ENCODE measurements at regions not wholly inside any gene's neighbourhood (a gene's known extent, or its start where the extent isn't known, plus 50 kb on each side); places are given as distances from the start of the nearest gene placed in this dataset.

DNA sequence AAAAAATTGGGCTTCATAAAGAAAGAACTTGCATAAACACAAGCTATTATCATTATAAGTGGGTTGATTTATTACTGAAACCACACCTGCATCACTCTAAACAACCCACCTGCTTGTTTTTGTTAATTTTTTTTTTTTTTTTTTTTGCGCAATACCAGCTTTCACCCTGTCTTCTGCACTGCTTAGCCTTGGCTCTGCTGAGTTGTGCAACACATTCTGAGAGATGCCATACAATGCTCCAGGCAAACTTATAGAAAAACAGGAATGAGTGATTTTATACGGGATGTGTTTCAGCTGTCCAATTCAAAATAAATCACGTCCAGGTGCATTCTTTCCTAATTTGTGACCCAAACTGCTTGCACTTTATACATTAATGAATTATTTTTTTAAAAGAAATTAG lies 923.6 kb downstream of the GATA3 start:
- WGBS = 98% methylated on average over 3 of the region's 3 CpGs
- H3K36me3 ChIP-seq (ENCODE audit: control insufficient read depth in 2 of 2, insufficient read depth in 2 of 2, low read length in 1 of 2) = no peaks in the 10 kb centered on the region
- H3K27ac ChIP-seq (ENCODE audit: low read depth in 1 of 2, low read length in 1 of 2) = no peak overlapping the region
- no peaks in the 10 kb centered on the region for H3K4me1 ChIP-seq (ENCODE audit: control insufficient read depth in 2 of 2, insufficient read depth in 2 of 2, low read length in 2 of 2)
- no peak for DNase-seq (ENCODE audit: low read depth in 6 of 9, low spot score in 9 of 9)
- peaks cover 0 to 2% of the 10 kb centered on the region in 2 donors for H3K27me3 ChIP-seq (ENCODE audit: control insufficient read depth in 2 of 2, insufficient read depth in 1 of 2, low read length in 1 of 2)
- no peaks in the 10 kb centered on the region for H3K9me3 ChIP-seq (ENCODE audit: control insufficient read depth in 2 of 2, insufficient read depth in 1 of 2, low read length in 1 of 2)
- H3K4me3 ChIP-seq (ENCODE audit: low read length in 2 of 2) = no peak overlapping the region

DNA sequence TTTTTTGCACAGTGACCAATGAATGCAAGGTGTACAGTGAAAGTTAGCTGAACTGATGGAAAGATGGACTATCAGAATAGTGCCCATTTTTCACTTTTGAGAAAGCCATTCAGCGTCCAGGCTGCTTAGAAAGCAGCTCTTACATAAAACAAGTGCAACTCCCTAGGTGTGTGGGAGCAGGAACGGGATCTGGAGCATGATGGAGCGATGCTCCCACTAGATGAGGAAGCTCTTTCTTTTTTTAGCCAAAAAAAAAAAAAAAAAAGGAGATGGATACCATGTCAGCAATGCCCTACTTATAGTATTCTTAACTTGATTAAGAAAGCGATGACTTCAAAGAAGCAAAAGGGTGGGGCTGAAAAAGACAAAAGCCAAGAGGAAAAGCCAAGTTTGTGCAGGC lies 925.5 kb downstream of the GATA3 start:
- Histone ChIP-seq H3K9me3 (ENCODE audit: control insufficient read depth in 2 of 2, insufficient read depth in 1 of 2, low read length in 1 of 2) (no peaks in the 10 kb centered on the region), H3K27ac (ENCODE audit: low read depth in 1 of 2, low read length in 1 of 2) (no peak overlapping the region), H3K36me3 (ENCODE audit: control insufficient read depth in 2 of 2, insufficient read depth in 2 of 2, low read length in 1 of 2) (no peaks in the 10 kb centered on the region), H3K4me3 (ENCODE audit: low read length in 2 of 2) (no peak overlapping the region), H3K27me3 (ENCODE audit: control insufficient read depth in 2 of 2, insufficient read depth in 1 of 2, low read length in 1 of 2) (peaks cover 0 to 2% of the 10 kb centered on the region in 2 donors), H3K4me1 (ENCODE audit: control insufficient read depth in 2 of 2, insufficient read depth in 2 of 2, low read length in 2 of 2) (no peaks in the 10 kb centered on the region)
- DNase-seq (ENCODE audit: low read depth in 6 of 9, low spot score in 9 of 9) = no peak
- WGBS = 97% methylated on average over 4 of the region's 4 CpGs

DNA sequence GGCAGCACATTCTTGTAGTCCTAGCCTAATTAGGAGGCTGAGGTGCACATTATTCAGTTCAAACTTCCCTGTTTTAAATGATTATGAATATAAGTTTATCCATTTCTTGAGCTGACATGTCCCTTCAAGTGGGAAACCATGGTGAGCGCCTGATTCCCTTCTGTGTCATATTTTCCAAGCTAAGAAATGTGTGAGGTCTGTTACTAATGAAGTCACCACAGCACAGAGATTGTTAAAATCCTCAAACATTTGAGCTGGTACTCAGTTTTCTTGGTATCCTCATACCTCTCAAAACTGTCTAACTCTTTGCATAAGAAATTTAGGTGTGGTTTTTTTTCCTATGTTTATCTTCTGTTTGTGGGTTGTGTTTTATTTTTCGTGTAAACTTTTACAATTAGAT lies 926.8 kb downstream of the GATA3 start:
- Histone ChIP-seq H3K27ac (ENCODE audit: low read depth in 1 of 2, low read length in 1 of 2) (no peak overlapping the region), H3K4me3 (ENCODE audit: low read length in 2 of 2) (no peak overlapping the region), H3K36me3 (ENCODE audit: control insufficient read depth in 2 of 2, insufficient read depth in 2 of 2, low read length in 1 of 2) (no peaks in the 10 kb centered on the region), H3K4me1 (ENCODE audit: control insufficient read depth in 2 of 2, insufficient read depth in 2 of 2, low read length in 2 of 2) (no peaks in the 10 kb centered on the region), H3K27me3 (ENCODE audit: control insufficient read depth in 2 of 2, insufficient read depth in 1 of 2, low read length in 1 of 2) (peaks cover 0 to 2% of the 10 kb centered on the region in 2 donors), H3K9me3 (ENCODE audit: control insufficient read depth in 2 of 2, insufficient read depth in 1 of 2, low read length in 1 of 2) (no peaks in the 10 kb centered on the region)
- DNase-seq (ENCODE audit: low read depth in 6 of 9, low spot score in 9 of 9) = no peak
- 94% methylated on average over 2 of the region's 2 CpGs for WGBS

DNA sequence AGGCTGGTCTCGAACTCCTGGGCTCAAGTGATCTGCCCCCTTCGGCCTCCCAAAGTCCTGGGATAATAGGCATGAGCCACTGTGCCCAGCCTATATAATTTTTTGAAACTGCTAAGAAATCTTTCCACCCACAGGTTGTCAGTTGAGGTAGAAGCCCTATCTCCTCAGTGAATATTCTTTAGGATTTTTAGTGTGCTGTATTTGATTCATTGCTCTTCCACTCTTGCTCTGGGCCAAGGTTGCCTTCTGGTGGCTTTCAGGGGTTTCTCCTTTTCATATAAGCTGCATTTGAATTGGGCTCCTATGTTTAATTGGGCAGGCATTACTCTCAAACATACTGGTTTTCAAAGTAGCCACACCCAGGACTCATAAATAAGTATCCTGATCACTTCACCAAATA lies 931.2 kb downstream of the GATA3 start:
- Histone ChIP-seq H3K27me3 (ENCODE audit: control insufficient read depth in 2 of 2, insufficient read depth in 1 of 2, low read length in 1 of 2) (no peaks in the 10 kb centered on the region), H3K4me3 (ENCODE audit: low read length in 2 of 2) (no peak overlapping the region), H3K9me3 (ENCODE audit: control insufficient read depth in 2 of 2, insufficient read depth in 1 of 2, low read length in 1 of 2) (no peaks in the 10 kb centered on the region), H3K27ac (ENCODE audit: low read depth in 1 of 2, low read length in 1 of 2) (no peak overlapping the region), H3K4me1 (ENCODE audit: control insufficient read depth in 2 of 2, insufficient read depth in 2 of 2, low read length in 2 of 2) (no peaks in the 10 kb centered on the region), H3K36me3 (ENCODE audit: control insufficient read depth in 2 of 2, insufficient read depth in 2 of 2, low read length in 1 of 2) (no peaks in the 10 kb centered on the region)
- DNase-seq (ENCODE audit: low read depth in 6 of 9, low spot score in 9 of 9) = no peak
- 97% methylated on average over 2 of the region's 2 CpGs for WGBS

DNA sequence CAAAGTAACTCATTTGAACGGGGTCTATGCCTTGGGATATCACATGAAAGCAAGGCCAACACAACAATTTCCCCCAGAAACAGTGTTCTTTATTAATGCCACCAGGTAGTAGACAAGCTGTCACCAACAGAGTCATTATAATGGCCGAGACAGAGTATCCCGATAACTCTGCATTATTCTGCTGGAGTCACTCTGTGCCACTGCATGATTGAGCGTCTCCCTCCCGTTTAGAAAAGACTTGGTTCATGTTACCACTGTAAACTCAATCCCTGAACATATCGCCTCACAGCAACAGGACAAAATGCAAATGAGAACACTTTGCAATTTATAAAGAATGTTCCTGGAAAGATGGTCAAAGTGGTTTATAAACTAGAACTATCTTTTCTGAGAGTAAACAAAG lies 932.5 kb downstream of the GATA3 start:
- no peaks in the 10 kb centered on the region for H3K4me1 ChIP-seq (ENCODE audit: control insufficient read depth in 2 of 2, insufficient read depth in 2 of 2, low read length in 2 of 2)
- WGBS = 94% methylated on average over 6 of the region's 6 CpGs
- no peak overlapping the region for H3K4me3 ChIP-seq (ENCODE audit: low read length in 2 of 2)
- no peaks in the 10 kb centered on the region for H3K27me3 ChIP-seq (ENCODE audit: control insufficient read depth in 2 of 2, insufficient read depth in 1 of 2, low read length in 1 of 2)
- no peaks in the 10 kb centered on the region for H3K36me3 ChIP-seq (ENCODE audit: control insufficient read depth in 2 of 2, insufficient read depth in 2 of 2, low read length in 1 of 2)
- no peaks in the 10 kb centered on the region for H3K9me3 ChIP-seq (ENCODE audit: control insufficient read depth in 2 of 2, insufficient read depth in 1 of 2, low read length in 1 of 2)
- no peak overlapping the region for H3K27ac ChIP-seq (ENCODE audit: low read depth in 1 of 2, low read length in 1 of 2)
- no peak for DNase-seq (ENCODE audit: low read depth in 6 of 9, low spot score in 9 of 9)

DNA sequence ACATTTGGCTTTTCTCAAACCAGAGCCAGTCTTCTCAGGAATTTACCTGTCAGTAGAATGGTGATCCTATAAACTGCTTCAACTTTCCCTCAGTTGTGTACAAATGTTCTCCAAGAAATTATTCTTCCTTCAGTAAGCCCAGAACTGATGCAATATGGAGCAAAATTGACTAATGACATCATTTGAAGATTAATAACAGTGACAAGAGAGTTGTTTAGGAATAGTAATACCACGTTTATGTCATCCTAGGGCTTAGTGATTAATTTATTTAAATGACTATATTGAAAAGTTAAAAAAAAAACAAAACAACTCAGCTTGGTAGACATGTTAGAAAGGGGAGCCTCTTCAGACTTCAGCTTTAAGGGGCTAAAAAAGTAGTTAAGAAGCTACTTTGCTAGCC lies 933.2 kb downstream of the GATA3 start:
- H3K9me3 ChIP-seq (ENCODE audit: control insufficient read depth in 2 of 2, insufficient read depth in 1 of 2, low read length in 1 of 2) = no peaks in the 10 kb centered on the region
- H3K27ac ChIP-seq (ENCODE audit: low read depth in 1 of 2, low read length in 1 of 2) = no peak overlapping the region
- no peaks in the 10 kb centered on the region for H3K27me3 ChIP-seq (ENCODE audit: control insufficient read depth in 2 of 2, insufficient read depth in 1 of 2, low read length in 1 of 2)
- no peak for DNase-seq (ENCODE audit: low read depth in 6 of 9, low spot score in 9 of 9)
- no peaks in the 10 kb centered on the region for H3K36me3 ChIP-seq (ENCODE audit: control insufficient read depth in 2 of 2, insufficient read depth in 2 of 2, low read length in 1 of 2)
- WGBS = 42% methylated on average over 1 of the region's 1 CpG
- H3K4me3 ChIP-seq (ENCODE audit: low read length in 2 of 2) = no peak overlapping the region
- H3K4me1 ChIP-seq (ENCODE audit: control insufficient read depth in 2 of 2, insufficient read depth in 2 of 2, low read length in 2 of 2) = no peaks in the 10 kb centered on the region

DNA sequence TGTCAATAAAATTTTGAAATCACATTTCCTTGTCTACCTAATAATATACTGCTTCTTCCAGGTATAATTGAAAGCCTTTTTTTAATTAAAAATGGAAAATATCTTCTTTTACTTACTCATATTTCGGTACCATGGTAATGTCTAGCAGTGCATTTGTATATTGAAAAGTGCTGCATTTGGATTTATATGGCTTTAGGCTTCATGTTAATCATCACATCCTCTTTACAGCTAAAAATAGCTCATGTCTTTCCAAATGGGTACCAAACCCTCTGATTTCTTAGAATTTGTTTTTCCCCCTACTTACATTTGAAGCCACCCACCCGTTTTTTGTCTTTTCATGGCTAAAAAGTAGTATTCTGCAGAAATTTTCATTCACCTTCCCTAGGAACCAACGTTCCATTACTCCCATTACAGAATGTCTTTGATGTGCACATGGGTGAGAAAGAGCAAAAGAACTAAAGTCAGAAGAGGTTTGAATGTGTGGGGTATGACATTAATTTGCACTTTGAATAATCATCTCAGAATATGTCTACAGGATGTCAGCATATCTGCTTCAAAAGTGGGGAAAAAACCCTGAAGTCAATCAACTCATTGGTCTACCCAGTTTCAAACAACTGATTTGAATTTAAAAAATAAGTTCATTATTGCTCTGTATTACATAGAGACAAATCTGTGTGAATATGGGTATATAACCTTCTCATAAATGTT lies 935.9 kb downstream of the GATA3 start:
- H3K4me3 ChIP-seq (ENCODE audit: low read length in 2 of 2) = no peak overlapping the region
- H3K36me3 ChIP-seq (ENCODE audit: control insufficient read depth in 2 of 2, insufficient read depth in 2 of 2, low read length in 1 of 2) = no peaks in the 10 kb centered on the region
- H3K27me3 ChIP-seq (ENCODE audit: control insufficient read depth in 2 of 2, insufficient read depth in 1 of 2, low read length in 1 of 2) = no peaks in the 10 kb centered on the region
- H3K4me1 ChIP-seq (ENCODE audit: control insufficient read depth in 2 of 2, insufficient read depth in 2 of 2, low read length in 2 of 2) = no peaks in the 10 kb centered on the region
- no peak for DNase-seq (ENCODE audit: low read depth in 6 of 9, low spot score in 9 of 9)
- H3K9me3 ChIP-seq (ENCODE audit: control insufficient read depth in 2 of 2, insufficient read depth in 1 of 2, low read length in 1 of 2) = no peaks in the 10 kb centered on the region
- 84% methylated on average over 3 of the region's 3 CpGs for WGBS
- H3K27ac ChIP-seq (ENCODE audit: low read depth in 1 of 2, low read length in 1 of 2) = no peak overlapping the region

DNA sequence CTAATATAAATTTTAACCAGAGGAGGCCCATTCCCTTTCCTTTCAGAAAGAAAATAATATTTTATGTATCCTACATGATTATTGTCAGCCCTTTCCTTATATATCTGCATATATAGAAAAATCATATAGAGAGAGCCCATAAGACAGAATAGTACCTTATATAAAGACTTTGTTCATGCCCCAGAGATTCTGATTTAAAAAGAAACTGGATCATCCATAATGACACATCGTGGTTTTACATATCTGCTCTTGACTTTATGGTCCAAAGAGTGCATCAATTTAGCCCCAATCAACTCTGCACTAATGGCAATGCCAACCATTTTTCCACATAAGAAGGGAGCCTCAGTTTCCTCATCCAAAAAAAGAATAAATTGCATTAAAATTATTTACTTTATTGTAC lies 937.5 kb downstream of the GATA3 start:
- H3K4me3 ChIP-seq (ENCODE audit: low read length in 2 of 2) = no peak overlapping the region
- no peak for DNase-seq (ENCODE audit: low read depth in 6 of 9, low spot score in 9 of 9)
- no peaks in the 10 kb centered on the region for H3K36me3 ChIP-seq (ENCODE audit: control insufficient read depth in 2 of 2, insufficient read depth in 2 of 2, low read length in 1 of 2)
- H3K4me1 ChIP-seq (ENCODE audit: control insufficient read depth in 2 of 2, insufficient read depth in 2 of 2, low read length in 2 of 2) = no peaks in the 10 kb centered on the region
- no peaks in the 10 kb centered on the region for H3K9me3 ChIP-seq (ENCODE audit: control insufficient read depth in 2 of 2, insufficient read depth in 1 of 2, low read length in 1 of 2)
- H3K27me3 ChIP-seq (ENCODE audit: control insufficient read depth in 2 of 2, insufficient read depth in 1 of 2, low read length in 1 of 2) = no peaks in the 10 kb centered on the region
- H3K27ac ChIP-seq (ENCODE audit: low read depth in 1 of 2, low read length in 1 of 2) = no peak overlapping the region
- 94% methylated on average over 1 of the region's 1 CpG for WGBS

DNA sequence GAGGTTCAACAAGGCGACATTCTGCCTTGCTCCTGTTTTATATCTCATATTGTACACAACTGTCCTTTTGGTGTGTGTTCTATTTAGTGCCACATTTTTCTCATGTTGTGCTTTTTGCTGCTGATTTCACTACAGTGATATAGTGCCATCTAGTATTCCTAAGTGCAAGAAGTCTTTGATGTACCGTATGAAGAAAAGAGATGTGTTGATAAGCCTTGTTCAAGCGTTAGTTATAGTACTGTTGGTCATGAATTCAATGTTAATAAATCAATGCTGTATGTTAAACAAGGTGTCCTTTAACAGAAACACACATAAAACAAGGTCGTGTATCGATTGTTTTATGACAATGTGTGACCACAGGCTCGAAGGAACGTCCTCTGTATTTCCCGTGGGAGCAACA lies 939.4 kb downstream of the GATA3 start:
- DNase-seq (ENCODE audit: low read depth in 6 of 9, low spot score in 9 of 9) = no peak
- Histone ChIP-seq H3K27me3 (ENCODE audit: control insufficient read depth in 2 of 2, insufficient read depth in 1 of 2, low read length in 1 of 2) (no peaks in the 10 kb centered on the region), H3K27ac (ENCODE audit: low read depth in 1 of 2, low read length in 1 of 2) (no peak overlapping the region), H3K9me3 (ENCODE audit: control insufficient read depth in 2 of 2, insufficient read depth in 1 of 2, low read length in 1 of 2) (no peaks in the 10 kb centered on the region), H3K4me1 (ENCODE audit: control insufficient read depth in 2 of 2, insufficient read depth in 2 of 2, low read length in 2 of 2) (no peaks in the 10 kb centered on the region), H3K36me3 (ENCODE audit: control insufficient read depth in 2 of 2, insufficient read depth in 2 of 2, low read length in 1 of 2) (no peaks in the 10 kb centered on the region), H3K4me3 (ENCODE audit: low read length in 2 of 2) (no peak overlapping the region)
- 94% methylated on average over 8 of the region's 8 CpGs for WGBS

DNA sequence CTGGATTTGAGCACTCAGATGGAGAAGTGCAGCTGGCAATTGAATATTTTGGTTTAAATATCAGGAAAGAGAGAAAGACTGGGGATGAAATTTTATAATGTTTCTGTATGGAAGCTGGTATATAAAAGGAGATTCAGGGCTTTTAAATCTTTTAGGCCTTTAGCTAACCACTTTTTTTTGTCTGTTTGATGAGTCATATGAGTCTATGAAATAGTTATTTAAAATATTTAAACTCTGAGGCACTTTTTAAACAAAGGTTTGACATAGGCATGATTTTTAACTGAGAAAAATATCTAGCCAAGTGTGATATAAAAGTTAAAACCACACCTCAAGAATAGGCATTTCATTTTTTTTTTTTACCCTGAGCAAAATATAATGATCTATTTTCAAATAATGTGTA lies 944.3 kb downstream of the GATA3 start:
- H3K9me3 ChIP-seq (ENCODE audit: control insufficient read depth in 2 of 2, insufficient read depth in 1 of 2, low read length in 1 of 2) = no peaks in the 10 kb centered on the region
- no peak for DNase-seq (ENCODE audit: low read depth in 6 of 9, low spot score in 9 of 9)
- no peaks in the 10 kb centered on the region for H3K4me1 ChIP-seq (ENCODE audit: control insufficient read depth in 2 of 2, insufficient read depth in 2 of 2, low read length in 2 of 2)
- no peaks in the 10 kb centered on the region for H3K27me3 ChIP-seq (ENCODE audit: control insufficient read depth in 2 of 2, insufficient read depth in 1 of 2, low read length in 1 of 2)
- no peak overlapping the region for H3K4me3 ChIP-seq (ENCODE audit: low read length in 2 of 2)
- no peak overlapping the region for H3K27ac ChIP-seq (ENCODE audit: low read depth in 1 of 2, low read length in 1 of 2)
- no peaks in the 10 kb centered on the region for H3K36me3 ChIP-seq (ENCODE audit: control insufficient read depth in 2 of 2, insufficient read depth in 2 of 2, low read length in 1 of 2)
